Mucosa of rectum (tissue), 2 donors: ENCODE measurements at regions not wholly inside any gene's neighbourhood (a gene's known extent, or its start where the extent isn't known, plus 50 kb on each side); places are given as distances from the start of the nearest gene placed in this dataset.

Experiments
- H3K27ac ChIP-seq, 2 donors: one replicate each; pipeline ENCODE4 v1.7.0; 2013; ENCODE audit warnings: inconsistent platforms in 2 of 2, low read depth in 2 of 2, low read length in 2 of 2
- H3K27me3 ChIP-seq, 2 donors: one replicate each; pipeline ENCODE4 v1.7.0; 2013; ENCODE audit warnings: low read length in 2 of 2; ENCODE audit not compliant: control insufficient read depth in 2 of 2, insufficient read depth in 2 of 2
- H3K36me3 ChIP-seq, 2 donors: one replicate each; pipeline ENCODE4 v1.7.0; 2013; ENCODE audit warnings: low read length in 2 of 2; ENCODE audit not compliant: control insufficient read depth in 2 of 2, insufficient read depth in 2 of 2
- H3K4me1 ChIP-seq, 2 donors: one replicate each; pipeline ENCODE4 v1.7.0; 2013; ENCODE audit warnings: low read length in 2 of 2, mild to moderate bottlenecking in 1 of 2; ENCODE audit not compliant: control insufficient read depth in 2 of 2, insufficient read depth in 2 of 2
- H3K4me3 ChIP-seq, 2 donors: one replicate each; pipeline ENCODE4 v1.7.0; 2013; ENCODE audit warnings: low read length in 2 of 2
- H3K9ac ChIP-seq, 2 donors: one replicate each; pipeline ENCODE4 v1.7.0; 2013; ENCODE audit warnings: low read length in 2 of 2, low read depth in 1 of 2, mild to moderate bottlenecking in 1 of 2
- H3K9me3 ChIP-seq, 2 donors: one replicate each; pipeline ENCODE4 v1.7.0; 2013; ENCODE audit warnings: low read length in 2 of 2; ENCODE audit not compliant: control insufficient read depth in 2 of 2
- donor health status: healthy.
- donor health status: Normal muscosa, but diverticular disease.

- no peaks in the 10 kb centered on the region for H3K9me3 ChIP-seq
- no peaks in the 10 kb centered on the region for H3K27me3 ChIP-seq
- no peaks in the 10 kb centered on the region for H3K36me3 ChIP-seq
- H3K4me3 ChIP-seq, result no peak overlapping the region
- H3K9ac ChIP-seq, result no peak overlapping the region
- H3K4me1 ChIP-seq, result no peaks in the 10 kb centered on the region
- no peak overlapping the region for H3K27ac ChIP-seq
Measured at GRCh38 chr12:114990381-114990780, 306.4 kb upstream of the TBX3 start.

- H3K9ac ChIP-seq, result no peak overlapping the region
- H3K36me3 ChIP-seq, result no peaks in the 10 kb centered on the region
Measured at GRCh38 chr12:114986849-114987248, 302.9 kb upstream of the TBX3 start.

GRCh38 chr12:114986178-114986714, 302.3 kb upstream of the TBX3 start:
- H3K4me3 ChIP-seq, result no peak overlapping the region
- no peaks in the 10 kb centered on the region for H3K9me3 ChIP-seq
- no peak overlapping the region for H3K27ac ChIP-seq
- H3K9ac ChIP-seq, result no peak overlapping the region
- H3K4me1 ChIP-seq, result no peaks in the 10 kb centered on the region
- H3K36me3 ChIP-seq, result no peaks in the 10 kb centered on the region
- H3K27me3 ChIP-seq, result no peaks in the 10 kb centered on the region

More at GRCh38 chr12:114986849-114987248, 302.9 kb upstream of the TBX3 start:
- no peaks in the 10 kb centered on the region for H3K4me1 ChIP-seq
- H3K27ac ChIP-seq, result no peak overlapping the region
- no peaks in the 10 kb centered on the region for H3K9me3 ChIP-seq
- H3K27me3 ChIP-seq, result no peaks in the 10 kb centered on the region
- no peak overlapping the region for H3K4me3 ChIP-seq

- Histone ChIP-seq H3K9me3 (no peaks in the 10 kb centered on the region), H3K4me1 (no peaks in the 10 kb centered on the region), H3K9ac (no peak overlapping the region), H3K27me3 (no peaks in the 10 kb centered on the region), H3K4me3 (no peak overlapping the region), H3K27ac (no peak overlapping the region), H3K36me3 (no peaks in the 10 kb centered on the region)
Measured at GRCh38 chr12:114984634-114985061, 300.7 kb upstream of the TBX3 start.

- Histone ChIP-seq H3K36me3 (no peaks in the 10 kb centered on the region), H3K27ac (no peak overlapping the region), H3K4me1 (no peaks in the 10 kb centered on the region), H3K9ac (no peak overlapping the region), H3K4me3 (no peak overlapping the region), H3K27me3 (no peaks in the 10 kb centered on the region), H3K9me3 (no peaks in the 10 kb centered on the region)
Measured at GRCh38 chr12:114982760-114983159, 298.8 kb upstream of the TBX3 start.

GRCh38 chr12:114981036-114981435, 297.1 kb upstream of the TBX3 start:
- no peaks in the 10 kb centered on the region for H3K36me3 ChIP-seq

GRCh38 chr12:114976959-114977358, 293.0 kb upstream of the TBX3 start:
- Histone ChIP-seq H3K27ac (no peak overlapping the region), H3K9ac (no peak overlapping the region), H3K27me3 (no peaks in the 10 kb centered on the region), H3K9me3 (no peaks in the 10 kb centered on the region), H3K4me1 (no peaks in the 10 kb centered on the region), H3K36me3 (no peaks in the 10 kb centered on the region), H3K4me3 (no peak overlapping the region)

More at GRCh38 chr12:114981036-114981435, 297.1 kb upstream of the TBX3 start:
- Histone ChIP-seq H3K4me3 (no peak overlapping the region), H3K27me3 (no peaks in the 10 kb centered on the region), H3K9me3 (no peaks in the 10 kb centered on the region), H3K27ac (no peak overlapping the region), H3K9ac (no peak overlapping the region), H3K4me1 (no peaks in the 10 kb centered on the region)

GRCh38 chr12:114976372-114976771, 292.4 kb upstream of the TBX3 start:
- Histone ChIP-seq H3K9ac (no peak overlapping the region), H3K27me3 (no peaks in the 10 kb centered on the region), H3K9me3 (no peaks in the 10 kb centered on the region), H3K4me3 (no peak overlapping the region), H3K27ac (no peak overlapping the region), H3K4me1 (no peaks in the 10 kb centered on the region), H3K36me3 (no peaks in the 10 kb centered on the region)

- no peaks in the 10 kb centered on the region for H3K27me3 ChIP-seq
- no peak overlapping the region for H3K9ac ChIP-seq
- no peaks in the 10 kb centered on the region for H3K36me3 ChIP-seq
- no peak overlapping the region for H3K4me3 ChIP-seq
- no peaks in the 10 kb centered on the region for H3K4me1 ChIP-seq
- no peak overlapping the region for H3K27ac ChIP-seq
- no peaks in the 10 kb centered on the region for H3K9me3 ChIP-seq
Measured at GRCh38 chr12:114975640-114976310, 291.8 kb upstream of the TBX3 start.

GRCh38 chr12:114974826-114975639, 291.1 kb upstream of the TBX3 start:
- no peaks in the 10 kb centered on the region for H3K9me3 ChIP-seq
- no peaks in the 10 kb centered on the region for H3K36me3 ChIP-seq
- H3K27me3 ChIP-seq, result no peaks in the 10 kb centered on the region
- no peak overlapping the region for H3K27ac ChIP-seq
- no peaks in the 10 kb centered on the region for H3K4me1 ChIP-seq
- H3K9ac ChIP-seq, result no peak overlapping the region
- no peak overlapping the region for H3K4me3 ChIP-seq
